GM03348 (cell line): ENCODE measurements at regions not wholly inside any gene's neighbourhood (a gene's known extent, or its start where the extent isn't known, plus 50 kb on each side); places are given as distances from the start of the nearest gene placed in this dataset.
A peak's percentile ranks its signal among the peaks of the same experiment; 100 is the strongest.

Source experiments
- DNase-seq: peaks from one replicate; pipeline ENCODE4 v3.0.0; 2012; ENCODE audit warnings: low spot score

- DNase-seq, result no peak
Observed at GRCh38 chr13:34040863-34041262, 222.9 kb downstream of the RFC3 start.

- peak; percentile 9 for DNase-seq
Observed at GRCh38 chr13:34044041-34044440, 226.1 kb downstream of the RFC3 start.

GRCh38 chr13:34044660-34045080 lies 226.7 kb downstream of the RFC3 start:
- DNase-seq, result peak; percentile 27

GRCh38 chr13:34046457-34046856 lies 228.5 kb downstream of the RFC3 start:
- DNase-seq, result no peak

GRCh38 chr13:34048652-34049051 lies 230.7 kb downstream of the RFC3 start:
- DNase-seq, result no peak

- no peak for DNase-seq
Observed at GRCh38 chr13:34056733-34057258, 238.8 kb downstream of the RFC3 start.

GRCh38 chr13:34064456-34065205 lies 246.7 kb downstream of the RFC3 start:
- DNase-seq, result no peak

GRCh38 chr13:34065928-34066327 lies 248.0 kb downstream of the RFC3 start:
- DNase-seq, result no peak

- no peak for DNase-seq
Observed at GRCh38 chr13:34066344-34066743, 248.4 kb downstream of the RFC3 start.

- DNase-seq, result no peak
Observed at GRCh38 chr13:34070006-34070405, 252.1 kb downstream of the RFC3 start.

- no peak for DNase-seq
Observed at GRCh38 chr13:34070544-34071303, 252.8 kb downstream of the RFC3 start.

GRCh38 chr13:34076319-34076718 lies 258.4 kb downstream of the RFC3 start:
- DNase-seq, result peak; percentile 20

GRCh38 chr13:34076943-34077703 lies 259.2 kb downstream of the RFC3 start:
- peak; percentile 39 for DNase-seq

- DNase-seq, result no peak
Observed at GRCh38 chr13:34078334-34078999, 260.5 kb downstream of the RFC3 start.

- peak; percentile 7 for DNase-seq
Observed at GRCh38 chr13:34085204-34085603, 267.3 kb downstream of the RFC3 start.

GRCh38 chr13:34086281-34086680 lies 268.3 kb downstream of the RFC3 start:
- no peak for DNase-seq

- no peak for DNase-seq
Observed at GRCh38 chr13:34087791-34088190, 269.8 kb downstream of the RFC3 start.

- DNase-seq, result no peak
Observed at GRCh38 chr13:34103854-34104253, 285.9 kb downstream of the RFC3 start.

- DNase-seq, result no peak
Observed at GRCh38 chr13:34104853-34105252, 286.9 kb downstream of the RFC3 start.

- peak; percentile 14 for DNase-seq
Observed at GRCh38 chr13:34107806-34108205, 289.9 kb downstream of the RFC3 start.

GRCh38 chr13:34108410-34108809 lies 290.5 kb downstream of the RFC3 start:
- DNase-seq, result no peak

GRCh38 chr13:34114581-34114980 lies 296.6 kb downstream of the RFC3 start:
- DNase-seq, result no peak
